ENCODE measurements at regions not wholly inside any gene's neighbourhood (a gene's known extent, or its start where the extent isn't known, plus 50 kb on each side); places are given as distances from the start of the nearest gene placed in this dataset.

GRCh38 chr5:33272288-33272687 is 168.5 kb upstream of the TARS1 start:
- intact Hi-C loops (cut with micrococcal nuclease; ENCODE audit: unreplicated experiment) = loop anchor here (5.0 to 10.0 kb wide), 2 partner anchors 125 to 487 kb away; no protein-coding TSS in a partner anchor

GRCh38 chr5:33273985-33274384 is 166.8 kb upstream of the TARS1 start:
- H3K36me3 ChIP-seq (ENCODE audit: low read depth) = no peaks in the 10 kb centered on the region
- no peak for TF ChIP-seq EZH2 (IDR thresholded peaks at IDR 0.05; ENCODE audit: low read depth)
- TF ChIP-seq, protein P1, sequence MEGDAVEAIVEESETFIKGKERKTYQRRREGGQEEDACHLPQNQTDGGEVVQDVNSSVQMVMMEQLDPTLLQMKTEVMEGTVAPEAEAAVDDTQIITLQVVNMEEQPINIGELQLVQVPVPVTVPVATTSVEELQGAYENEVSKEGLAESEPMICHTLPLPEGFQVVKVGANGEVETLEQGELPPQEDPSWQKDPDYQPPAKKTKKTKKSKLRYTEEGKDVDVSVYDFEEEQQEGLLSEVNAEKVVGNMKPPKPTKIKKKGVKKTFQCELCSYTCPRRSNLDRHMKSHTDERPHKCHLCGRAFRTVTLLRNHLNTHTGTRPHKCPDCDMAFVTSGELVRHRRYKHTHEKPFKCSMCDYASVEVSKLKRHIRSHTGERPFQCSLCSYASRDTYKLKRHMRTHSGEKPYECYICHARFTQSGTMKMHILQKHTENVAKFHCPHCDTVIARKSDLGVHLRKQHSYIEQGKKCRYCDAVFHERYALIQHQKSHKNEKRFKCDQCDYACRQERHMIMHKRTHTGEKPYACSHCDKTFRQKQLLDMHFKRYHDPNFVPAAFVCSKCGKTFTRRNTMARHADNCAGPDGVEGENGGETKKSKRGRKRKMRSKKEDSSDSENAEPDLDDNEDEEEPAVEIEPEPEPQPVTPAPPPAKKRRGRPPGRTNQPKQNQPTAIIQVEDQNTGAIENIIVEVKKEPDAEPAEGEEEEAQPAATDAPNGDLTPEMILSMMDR (conservative IDR thresholded peaks at IDR 0.05) = no peak
- H3K9me2 ChIP-seq (ENCODE audit: insufficient read depth) = no peaks in the 10 kb centered on the region
- no peak overlapping the region for H3K4me3 ChIP-seq
- H3K4me2 ChIP-seq = no peak overlapping the region
- H3K4me1 ChIP-seq (replicated peaks; ENCODE audit: insufficient read depth) = peaks cover 14% of the 10 kb centered on the region; the same call in 1 of the 2 replicates
- H3K79me2 ChIP-seq (ENCODE audit: low read depth) = no peaks in the 10 kb centered on the region
- CTCF ChIA-PET = interaction anchor here (0.5 kb wide), 1 partner anchor 146 kb away, joined by 4 read pairs; no protein-coding TSS in a partner anchor
- H3F3A ChIP-seq (ENCODE audit: insufficient read depth, low read depth) = peaks cover 11% of the 10 kb centered on the region
- no peaks in the 10 kb centered on the region for H3K27me3 ChIP-seq (ENCODE audit: insufficient read depth, low read depth)
- no TSS peak for BruUV-seq (replicated peaks)
- 0 out of 2 replicates have a peak, but pooled peaks cover 3% of the 10 kb centered on the region for H3K9me3 ChIP-seq (ENCODE audit: insufficient read depth, low read depth)
- POLR2A ChIA-PET (ENCODE audit: unreplicated experiment) = no interaction called here
- H4K20me1 ChIP-seq (ENCODE audit: insufficient read depth) = no peaks in the 10 kb centered on the region
- H2AFZ ChIP-seq = no peak overlapping the region
- no peak for DNase-seq
- intact Hi-C loops (cut with micrococcal nuclease; ENCODE audit: unreplicated experiment) = loop anchor here (1.0 to 10.0 kb wide), 3 partner anchors 11 to 489 kb away; no protein-coding TSS in a partner anchor
- H3K27ac ChIP-seq = no peak overlapping the region

More at GRCh38 chr5:33272288-33272687, 168.5 kb upstream of the TARS1 start:
- Histone ChIP-seq H3K79me2 (ENCODE audit: low read depth) (no peaks in the 10 kb centered on the region), H3F3A (ENCODE audit: insufficient read depth, low read depth) (peaks cover 11% of the 10 kb centered on the region), H3K4me2 (peak overlapping the region; percentile 30; the same call in 1 of the 2 replicates), H3K27me3 (ENCODE audit: insufficient read depth, low read depth) (no peaks in the 10 kb centered on the region), H3K9me3 (ENCODE audit: insufficient read depth, low read depth) (0 out of 2 replicates have a peak, but pooled peaks cover 3% of the 10 kb centered on the region), H3K4me3 (no peak overlapping the region), H2AFZ (no peak overlapping the region), H3K4me1 (replicated peaks; ENCODE audit: insufficient read depth) (peaks cover 14% of the 10 kb centered on the region; the same call in 1 of the 2 replicates), H3K27ac (peak overlapping the region; percentile 62), H3K9me2 (ENCODE audit: insufficient read depth) (no peaks in the 10 kb centered on the region), H3K36me3 (ENCODE audit: low read depth) (no peaks in the 10 kb centered on the region), H4K20me1 (ENCODE audit: insufficient read depth) (no peaks in the 10 kb centered on the region)
- BruUV-seq (replicated peaks) = no TSS peak
- DNase-seq = peak; percentile 30 to 80
- no peak for TF ChIP-seq EZH2 (IDR thresholded peaks at IDR 0.05; ENCODE audit: low read depth)
- TF ChIP-seq, protein P1 (conservative IDR thresholded peaks at IDR 0.05) = no peak
- ChIA-PET CTCF (interaction anchor here (0.6 to 1.5 kb wide), 2 partner anchors 14 to 46 kb away, joined by 5 to 9 read pairs; no protein-coding TSS in a partner anchor), POLR2A (ENCODE audit: unreplicated experiment) (interaction anchor here (0.6 kb wide), 1 partner anchor 152 kb away, joined by 5 read pairs; no protein-coding TSS in a partner anchor)

- Histone ChIP-seq H3K27ac (no peak overlapping the region), H3K9me3 (ENCODE audit: insufficient read depth, low read depth) (0 out of 2 replicates have a peak, but pooled peaks cover 3% of the 10 kb centered on the region), H3K36me3 (ENCODE audit: low read depth) (no peaks in the 10 kb centered on the region), H3F3A (ENCODE audit: insufficient read depth, low read depth) (peaks cover 11% of the 10 kb centered on the region), H3K27me3 (ENCODE audit: insufficient read depth, low read depth) (no peaks in the 10 kb centered on the region), H3K4me2 (no peak overlapping the region), H3K4me1 (replicated peaks; ENCODE audit: insufficient read depth) (peaks cover 14% of the 10 kb centered on the region; the same call in 1 of the 2 replicates), H3K4me3 (no peak overlapping the region), H2AFZ (no peak overlapping the region), H3K9me2 (ENCODE audit: insufficient read depth) (no peaks in the 10 kb centered on the region), H3K79me2 (ENCODE audit: low read depth) (no peaks in the 10 kb centered on the region), H4K20me1 (ENCODE audit: insufficient read depth) (no peaks in the 10 kb centered on the region)
- CTCF ChIA-PET = no interaction called here
- POLR2A ChIA-PET (ENCODE audit: unreplicated experiment) = no interaction called here
- intact Hi-C loops (cut with micrococcal nuclease; ENCODE audit: unreplicated experiment) = loop anchor here (10.0 kb wide), 1 partner anchor 491 kb away; no protein-coding TSS in a partner anchor
- no TSS peak for BruUV-seq (replicated peaks)
- DNase-seq = no peak
- TF ChIP-seq EZH2 (IDR thresholded peaks at IDR 0.05; ENCODE audit: low read depth) = no peak
- TF ChIP-seq, protein P1 (conservative IDR thresholded peaks at IDR 0.05) = no peak
These were observed 165.4 kb upstream of the TARS1 start for GRCh38 chr5:33275391-33275790.
